GM18858 (cell line): ENCODE measurements at regions not wholly inside any gene's neighbourhood (a gene's known extent, or its start where the extent isn't known, plus 50 kb on each side); places are given as distances from the start of the nearest gene placed in this dataset.
"Not testable (repeated sequence)": the region's sequence is repeated elsewhere in the genome, so short reads cannot be mapped to it uniquely, and the experiment has no call there.

Experiments
- ATAC-seq: cut with Tn5 transposase; IDR thresholded peaks from one replicate; pipeline ENCODE4 v1.9.1; 2021; ENCODE audit not compliant: unreplicated experiment

- ATAC-seq = no peak
Measured at GRCh38 chr7:133132906-133133305, 51.0 kb upstream of the CHCHD3 start.

GRCh38 chr7:133134810-133135209 is 52.9 kb upstream of the CHCHD3 start:
- ATAC-seq = no peak

GRCh38 chr7:133135451-133135850 is 53.6 kb upstream of the CHCHD3 start:
- ATAC-seq = no peak

- ATAC-seq = no peak
Measured at GRCh38 chr7:133139350-133139749, 57.5 kb upstream of the CHCHD3 start.

- ATAC-seq = no peak
Measured at GRCh38 chr7:133139801-133140200, 57.9 kb upstream of the CHCHD3 start.

GRCh38 chr7:133140994-133141595 is 59.2 kb upstream of the CHCHD3 start:
- no peak for ATAC-seq

- ATAC-seq = no peak
Measured at GRCh38 chr7:133150760-133151159, 68.9 kb upstream of the CHCHD3 start.

GRCh38 chr7:133152875-133153274 is 71.0 kb upstream of the CHCHD3 start:
- ATAC-seq = no peak

- no peak for ATAC-seq
Measured at GRCh38 chr7:133155146-133155545, 73.3 kb upstream of the CHCHD3 start.

- no peak for ATAC-seq
Measured at GRCh38 chr7:133155642-133156041, 73.8 kb upstream of the CHCHD3 start.

GRCh38 chr7:133157045-133157444 is 75.2 kb upstream of the CHCHD3 start:
- ATAC-seq = no peak

GRCh38 chr7:133164498-133164897 is 82.6 kb upstream of the CHCHD3 start:
- ATAC-seq = no peak

- peak; percentile 62 for ATAC-seq
Measured at GRCh38 chr7:133165001-133165400, 83.1 kb upstream of the CHCHD3 start.

- ATAC-seq = no peak
Measured at GRCh38 chr7:133165529-133165928, 83.6 kb upstream of the CHCHD3 start.

- no peak for ATAC-seq
Measured at GRCh38 chr7:133167300-133167699, 85.4 kb upstream of the CHCHD3 start.

GRCh38 chr7:133169167-133169822 is 83.6 kb upstream of the EXOC4 start:
- not testable (repeated sequence) for ATAC-seq

GRCh38 chr7:133177476-133177875 is 75.4 kb upstream of the EXOC4 start:
- not testable (repeated sequence) for ATAC-seq

- no peak for ATAC-seq
Measured at GRCh38 chr7:133180717-133181116, 72.2 kb upstream of the EXOC4 start.

GRCh38 chr7:133183042-133183794 is 69.7 kb upstream of the EXOC4 start:
- no peak for ATAC-seq

- ATAC-seq = no peak
Measured at GRCh38 chr7:133183969-133184368, 68.9 kb upstream of the EXOC4 start.

- ATAC-seq = no peak
Measured at GRCh38 chr7:133185512-133185911, 67.4 kb upstream of the EXOC4 start.

- ATAC-seq = no peak
Measured at GRCh38 chr7:133186060-133186459, 66.8 kb upstream of the EXOC4 start.
